COLO829 (cell line): ENCODE measurements at regions not wholly inside any gene's neighbourhood (a gene's known extent, or its start where the extent isn't known, plus 50 kb on each side); places are given as distances from the start of the nearest gene placed in this dataset.
"Not testable (repeated sequence)": the region's sequence is repeated elsewhere in the genome, so short reads cannot be mapped to it uniquely, and the experiment has no call there.

Experiments
- DNase-seq: peaks from one replicate; pipeline ENCODE4 v3.0.0; 2012; ENCODE audit warnings: low spot score

- no peak for DNase-seq
Measured at GRCh38 chr16:59410451-59410850, 676.3 kb upstream of the GOT2 start.

- no peak for DNase-seq
Measured at GRCh38 chr16:59405802-59406201, 671.7 kb upstream of the GOT2 start.

GRCh38 chr16:59404509-59404908 lies 670.4 kb upstream of the GOT2 start:
- no peak for DNase-seq

GRCh38 chr16:59400830-59401229 lies 666.7 kb upstream of the GOT2 start:
- no peak for DNase-seq

GRCh38 chr16:59397638-59398037 lies 663.5 kb upstream of the GOT2 start:
- DNase-seq, result no peak

GRCh38 chr16:59394526-59394925 lies 660.4 kb upstream of the GOT2 start:
- no peak for DNase-seq

GRCh38 chr16:59392911-59393310 lies 658.8 kb upstream of the GOT2 start:
- no peak for DNase-seq

- DNase-seq, result no peak
Measured at GRCh38 chr16:59391617-59392364, 657.7 kb upstream of the GOT2 start.

- DNase-seq, result no peak
Measured at GRCh38 chr16:59385959-59386358, 651.8 kb upstream of the GOT2 start.

GRCh38 chr16:59385491-59385890 lies 651.4 kb upstream of the GOT2 start:
- DNase-seq, result no peak

GRCh38 chr16:59373632-59374031 lies 639.5 kb upstream of the GOT2 start:
- DNase-seq, result no peak

- no peak for DNase-seq
Measured at GRCh38 chr16:59370717-59371116, 636.6 kb upstream of the GOT2 start.

GRCh38 chr16:59369523-59369922 lies 635.4 kb upstream of the GOT2 start:
- DNase-seq, result no peak

GRCh38 chr16:59368586-59368985 lies 634.5 kb upstream of the GOT2 start:
- DNase-seq, result no peak

- no peak for DNase-seq
Measured at GRCh38 chr16:59356709-59357108, 622.6 kb upstream of the GOT2 start.

GRCh38 chr16:59356144-59356543 lies 622.0 kb upstream of the GOT2 start:
- no peak for DNase-seq

- no peak for DNase-seq
Measured at GRCh38 chr16:59355704-59356103, 621.6 kb upstream of the GOT2 start.

- no peak for DNase-seq
Measured at GRCh38 chr16:59351305-59351903, 617.3 kb upstream of the GOT2 start.

GRCh38 chr16:59350670-59351069 lies 616.6 kb upstream of the GOT2 start:
- no peak for DNase-seq

- no peak for DNase-seq
Measured at GRCh38 chr16:59342669-59343068, 608.6 kb upstream of the GOT2 start.

GRCh38 chr16:59341368-59341767 lies 607.3 kb upstream of the GOT2 start:
- DNase-seq, result no peak

GRCh38 chr16:59339871-59340270 lies 605.8 kb upstream of the GOT2 start:
- DNase-seq, result no peak

- DNase-seq, result no peak
Measured at GRCh38 chr16:59336136-59336695, 602.1 kb upstream of the GOT2 start.

- not testable (repeated sequence) for DNase-seq
Measured at GRCh38 chr16:59331708-59332107, 597.6 kb upstream of the GOT2 start.
